ENCODE measurements at regions not wholly inside any gene's neighbourhood (a gene's known extent, or its start where the extent isn't known, plus 50 kb on each side); places are given as distances from the start of the nearest gene placed in this dataset.

DNA sequence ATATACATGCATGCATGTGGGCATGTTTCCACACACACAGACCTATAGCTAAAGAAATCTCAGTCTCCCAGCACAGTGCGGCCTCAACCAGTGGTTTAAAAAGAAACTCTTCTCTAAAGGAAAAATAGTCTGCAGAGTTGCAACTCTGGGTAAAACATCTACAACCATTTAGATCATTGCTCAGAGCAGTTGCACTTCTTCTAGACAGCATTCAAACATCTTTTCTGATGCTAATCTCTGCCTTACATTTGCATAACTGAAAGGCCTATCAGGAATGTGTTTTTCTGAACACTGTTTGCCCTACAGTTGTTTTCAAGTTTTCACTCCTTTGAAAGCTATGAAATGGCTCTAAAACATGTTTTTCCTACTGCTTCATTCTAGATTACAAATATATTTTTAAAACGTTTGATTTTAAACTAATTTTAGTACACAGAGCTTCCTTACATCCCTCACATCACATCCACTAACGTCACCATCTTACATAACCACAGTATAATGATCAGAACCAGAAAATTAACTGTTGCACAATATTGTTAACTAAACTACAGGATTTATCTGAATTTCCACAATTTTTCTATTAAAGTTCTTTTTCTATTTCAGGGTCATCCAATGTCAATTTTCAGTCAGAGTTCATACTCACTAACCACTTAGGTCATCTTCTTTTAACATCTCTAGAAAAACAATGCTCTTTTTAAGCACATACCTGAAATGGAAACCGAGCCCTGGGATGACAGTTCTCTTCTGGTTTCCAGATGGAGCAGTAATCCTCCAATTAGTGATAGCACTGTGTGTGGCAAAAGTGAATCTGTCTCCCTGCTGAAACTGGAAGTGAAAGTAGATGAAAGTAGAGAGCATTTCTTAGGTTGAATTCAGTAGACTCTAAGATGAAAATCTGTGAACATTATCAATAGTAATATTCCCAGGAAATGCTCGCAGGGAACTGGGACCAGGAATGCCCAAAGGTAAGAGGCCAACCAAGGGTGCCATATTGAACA is 501.6 kb upstream of the GCFC2 start:
- no peaks in the 10 kb centered on the region for H3K9me2 ChIP-seq (replicated peaks; ENCODE audit: low read length)
- no peak overlapping the region for H3K4me2 ChIP-seq (ENCODE audit: low read length)
- ATAC-seq (no peak), DNase-seq (no peak)
- intact Hi-C loops (cut with micrococcal nuclease), result no loop called here
- no peaks in the 10 kb centered on the region for H3K79me2 ChIP-seq (ENCODE audit: low read length)
- no TSS peak for BruUV-seq (replicated peaks)
- no peak overlapping the region for H3K9ac ChIP-seq (ENCODE audit: low read length)
- TF ChIP-seq EZH2phosphoT487 (IDR thresholded peaks at IDR 0.05; ENCODE audit: borderline replicate concordance, low read length) (no peak), EZH2 (IDR thresholded peaks at IDR 0.05; ENCODE audit: low read length, unreplicated experiment) (no peak)
- TF ChIP-seq, protein P1, sequence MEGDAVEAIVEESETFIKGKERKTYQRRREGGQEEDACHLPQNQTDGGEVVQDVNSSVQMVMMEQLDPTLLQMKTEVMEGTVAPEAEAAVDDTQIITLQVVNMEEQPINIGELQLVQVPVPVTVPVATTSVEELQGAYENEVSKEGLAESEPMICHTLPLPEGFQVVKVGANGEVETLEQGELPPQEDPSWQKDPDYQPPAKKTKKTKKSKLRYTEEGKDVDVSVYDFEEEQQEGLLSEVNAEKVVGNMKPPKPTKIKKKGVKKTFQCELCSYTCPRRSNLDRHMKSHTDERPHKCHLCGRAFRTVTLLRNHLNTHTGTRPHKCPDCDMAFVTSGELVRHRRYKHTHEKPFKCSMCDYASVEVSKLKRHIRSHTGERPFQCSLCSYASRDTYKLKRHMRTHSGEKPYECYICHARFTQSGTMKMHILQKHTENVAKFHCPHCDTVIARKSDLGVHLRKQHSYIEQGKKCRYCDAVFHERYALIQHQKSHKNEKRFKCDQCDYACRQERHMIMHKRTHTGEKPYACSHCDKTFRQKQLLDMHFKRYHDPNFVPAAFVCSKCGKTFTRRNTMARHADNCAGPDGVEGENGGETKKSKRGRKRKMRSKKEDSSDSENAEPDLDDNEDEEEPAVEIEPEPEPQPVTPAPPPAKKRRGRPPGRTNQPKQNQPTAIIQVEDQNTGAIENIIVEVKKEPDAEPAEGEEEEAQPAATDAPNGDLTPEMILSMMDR (conservative IDR thresholded peaks at IDR 0.05; ENCODE audit: low read depth, low read length), result no peak
- ChIA-PET CTCF (no interaction called here), POLR2A (ENCODE audit: unreplicated experiment) (no interaction called here)
- H3K27me3 ChIP-seq (ENCODE audit: low read length), result no peaks in the 10 kb centered on the region
- no peaks in the 10 kb centered on the region for H3K4me1 ChIP-seq (ENCODE audit: insufficient read depth, low read length)
- no peaks in the 10 kb centered on the region for H4K20me1 ChIP-seq (ENCODE audit: low read length)
- no peaks in the 10 kb centered on the region for H3F3A ChIP-seq (ENCODE audit: low read length, unreplicated experiment)
- 0 out of 2 replicates have a peak, but pooled peaks cover 3% of the 10 kb centered on the region for H3K9me3 ChIP-seq (ENCODE audit: low read length)
- no peaks in the 10 kb centered on the region for H3K36me3 ChIP-seq (ENCODE audit: low read depth, low read length)
- H3K4me3 ChIP-seq (ENCODE audit: low read length), result no peak overlapping the region
- no peak overlapping the region for H3K27ac ChIP-seq (ENCODE audit: low read length)
- no peak overlapping the region for H2AFZ ChIP-seq (ENCODE audit: low read length)

DNA sequence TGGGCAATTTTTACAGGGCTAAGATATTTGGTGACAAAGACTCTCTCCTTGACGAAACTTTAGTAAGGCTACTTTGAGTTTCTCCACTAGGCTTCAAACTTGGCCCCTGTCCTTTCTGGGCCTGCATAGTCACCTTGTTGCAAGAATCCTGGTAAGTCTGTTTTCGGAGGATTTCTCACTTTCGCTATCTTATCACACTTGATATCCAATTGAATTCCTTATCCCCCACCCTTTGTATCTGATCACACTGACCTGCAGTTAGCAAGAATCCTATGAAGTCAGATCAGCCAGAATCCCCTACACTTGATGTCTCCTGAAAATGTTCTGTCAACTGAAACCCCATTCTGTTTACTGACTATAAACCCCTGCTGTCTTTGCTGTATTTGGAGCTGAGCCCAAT is 499.8 kb upstream of the GCFC2 start:
- H3K27me3 ChIP-seq (ENCODE audit: low read length), result no peaks in the 10 kb centered on the region
- no peaks in the 10 kb centered on the region for H3F3A ChIP-seq (ENCODE audit: low read length, unreplicated experiment)
- H3K9ac ChIP-seq (ENCODE audit: low read length), result no peak overlapping the region
- no TSS peak for BruUV-seq (replicated peaks)
- no peak overlapping the region for H3K4me3 ChIP-seq (ENCODE audit: low read length)
- 0 out of 2 replicates have a peak, but pooled peaks cover 3% of the 10 kb centered on the region for H3K9me3 ChIP-seq (ENCODE audit: low read length)
- CTCF ChIA-PET, result no interaction called here
- no peak overlapping the region for H2AFZ ChIP-seq (ENCODE audit: low read length)
- ATAC-seq (no peak), DNase-seq (no peak)
- H3K4me2 ChIP-seq (ENCODE audit: low read length), result no peak overlapping the region
- intact Hi-C loops (cut with micrococcal nuclease), result no loop called here
- H4K20me1 ChIP-seq (ENCODE audit: low read length), result no peaks in the 10 kb centered on the region
- POLR2A ChIA-PET (ENCODE audit: unreplicated experiment), result no interaction called here
- H3K79me2 ChIP-seq (ENCODE audit: low read length), result no peaks in the 10 kb centered on the region
- TF ChIP-seq EZH2phosphoT487 (IDR thresholded peaks at IDR 0.05; ENCODE audit: borderline replicate concordance, low read length), result no peak
- TF ChIP-seq, protein P1 (conservative IDR thresholded peaks at IDR 0.05; ENCODE audit: low read depth, low read length), result no peak
- no peak for TF ChIP-seq EZH2 (IDR thresholded peaks at IDR 0.05; ENCODE audit: low read length, unreplicated experiment)
- no peak overlapping the region for H3K27ac ChIP-seq (ENCODE audit: low read length)
- no peaks in the 10 kb centered on the region for H3K4me1 ChIP-seq (ENCODE audit: insufficient read depth, low read length)
- no peaks in the 10 kb centered on the region for H3K9me2 ChIP-seq (replicated peaks; ENCODE audit: low read length)
- no peaks in the 10 kb centered on the region for H3K36me3 ChIP-seq (ENCODE audit: low read depth, low read length)

DNA sequence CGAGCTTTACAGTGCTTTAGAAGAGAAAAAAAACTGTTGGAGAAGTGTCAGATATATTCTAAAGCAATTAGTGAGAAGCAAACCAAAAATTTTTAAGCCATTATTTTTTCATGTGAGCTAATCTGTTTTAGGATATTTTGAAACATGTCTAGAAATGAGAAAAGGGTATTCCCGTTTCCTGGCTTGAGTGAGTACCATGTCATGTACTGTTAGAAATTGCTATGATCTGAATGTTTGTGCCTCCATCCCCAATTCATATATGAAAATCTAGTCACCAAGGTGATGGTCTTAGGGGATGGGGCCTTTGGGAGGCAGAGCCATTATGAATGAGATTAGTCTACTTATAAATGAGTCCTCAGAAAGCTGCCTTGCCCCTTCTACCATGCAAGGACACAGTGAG is 493.3 kb upstream of the GCFC2 start:
- no peak overlapping the region for H2AFZ ChIP-seq (ENCODE audit: low read length)

More for the DNA sequence above, 493.3 kb upstream of the GCFC2 start:
- H3K27me3 ChIP-seq (ENCODE audit: low read length), result no peaks in the 10 kb centered on the region
- DNase-seq (no peak), ATAC-seq (no peak)
- no peaks in the 10 kb centered on the region for H3K4me1 ChIP-seq (ENCODE audit: insufficient read depth, low read length)
- no peak overlapping the region for H3K9ac ChIP-seq (ENCODE audit: low read length)
- H3K9me2 ChIP-seq (replicated peaks; ENCODE audit: low read length), result no peaks in the 10 kb centered on the region
- ChIA-PET CTCF (no interaction called here), POLR2A (ENCODE audit: unreplicated experiment) (no interaction called here)
- H3K36me3 ChIP-seq (ENCODE audit: low read depth, low read length), result no peaks in the 10 kb centered on the region
- intact Hi-C loops (cut with micrococcal nuclease), result no loop called here
- no peaks in the 10 kb centered on the region for H3F3A ChIP-seq (ENCODE audit: low read length, unreplicated experiment)
- no peaks in the 10 kb centered on the region for H3K79me2 ChIP-seq (ENCODE audit: low read length)
- no peak overlapping the region for H3K4me3 ChIP-seq (ENCODE audit: low read length)
- no peaks in the 10 kb centered on the region for H4K20me1 ChIP-seq (ENCODE audit: low read length)
- H3K4me2 ChIP-seq (ENCODE audit: low read length), result no peak overlapping the region
- no peak overlapping the region for H3K27ac ChIP-seq (ENCODE audit: low read length)
- TF ChIP-seq EZH2 (IDR thresholded peaks at IDR 0.05; ENCODE audit: low read length, unreplicated experiment), result no peak
- TF ChIP-seq, protein P1 (conservative IDR thresholded peaks at IDR 0.05; ENCODE audit: low read depth, low read length), result no peak
- no peak for TF ChIP-seq EZH2phosphoT487 (IDR thresholded peaks at IDR 0.05; ENCODE audit: borderline replicate concordance, low read length)
- BruUV-seq (replicated peaks), result no TSS peak
- H3K9me3 ChIP-seq (ENCODE audit: low read length), result no peaks in the 10 kb centered on the region
